ENCODE measurements at regions not wholly inside any gene's neighbourhood (a gene's known extent, or its start where the extent isn't known, plus 50 kb on each side); places are given as distances from the start of the nearest gene placed in this dataset.
"Not testable (repeated sequence)": the region's sequence is repeated elsewhere in the genome, so short reads cannot be mapped to it uniquely, and the experiment has no call there.

DNA sequence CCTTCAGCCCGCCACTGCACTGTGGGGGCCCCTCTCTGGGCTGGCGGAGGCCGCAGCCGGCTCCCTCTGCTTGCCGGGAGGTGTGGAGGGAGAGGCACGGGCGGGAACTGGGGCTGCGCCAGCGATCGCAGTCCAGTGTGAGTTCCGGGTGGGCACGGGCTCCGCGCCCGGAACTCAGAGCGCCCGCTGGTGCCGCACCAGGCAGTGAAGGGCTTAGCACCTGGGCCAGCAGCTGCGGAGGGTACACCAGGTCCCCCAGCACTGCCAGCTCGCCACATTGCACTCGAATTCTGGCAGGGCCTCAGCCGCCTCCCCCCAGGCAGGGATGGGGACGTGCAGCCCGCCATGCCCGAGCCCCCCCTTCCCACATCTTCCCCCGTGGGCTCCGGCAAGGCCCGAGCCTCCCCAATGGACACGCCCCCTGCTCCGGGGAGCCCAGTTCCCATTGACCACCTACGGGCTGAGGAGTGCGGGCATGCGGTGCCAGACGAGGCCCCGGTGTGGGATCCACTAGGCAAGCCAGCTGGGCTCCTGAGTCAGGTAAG, 135.9 kb upstream of the RFC3 start:
- peaks cover 7% of the 10 kb centered on the region; the same call in 1 of the 2 replicates for H3K4me1 ChIP-seq (ENCODE audit: low read length)
- no peaks in the 10 kb centered on the region for H3K27me3 ChIP-seq (replicated peaks; ENCODE audit: insufficient read depth, low read length)
- no peak overlapping the region for H3K4me2 ChIP-seq (ENCODE audit: low read depth, low read length)
- H3K4me3 ChIP-seq (ENCODE audit: low read length), result no peak overlapping the region
- TF ChIP-seq EZH2 (optimal IDR thresholded peaks at IDR 0.05; ENCODE audit: low read depth, low read length), result no peak
- TF ChIP-seq, protein P1, sequence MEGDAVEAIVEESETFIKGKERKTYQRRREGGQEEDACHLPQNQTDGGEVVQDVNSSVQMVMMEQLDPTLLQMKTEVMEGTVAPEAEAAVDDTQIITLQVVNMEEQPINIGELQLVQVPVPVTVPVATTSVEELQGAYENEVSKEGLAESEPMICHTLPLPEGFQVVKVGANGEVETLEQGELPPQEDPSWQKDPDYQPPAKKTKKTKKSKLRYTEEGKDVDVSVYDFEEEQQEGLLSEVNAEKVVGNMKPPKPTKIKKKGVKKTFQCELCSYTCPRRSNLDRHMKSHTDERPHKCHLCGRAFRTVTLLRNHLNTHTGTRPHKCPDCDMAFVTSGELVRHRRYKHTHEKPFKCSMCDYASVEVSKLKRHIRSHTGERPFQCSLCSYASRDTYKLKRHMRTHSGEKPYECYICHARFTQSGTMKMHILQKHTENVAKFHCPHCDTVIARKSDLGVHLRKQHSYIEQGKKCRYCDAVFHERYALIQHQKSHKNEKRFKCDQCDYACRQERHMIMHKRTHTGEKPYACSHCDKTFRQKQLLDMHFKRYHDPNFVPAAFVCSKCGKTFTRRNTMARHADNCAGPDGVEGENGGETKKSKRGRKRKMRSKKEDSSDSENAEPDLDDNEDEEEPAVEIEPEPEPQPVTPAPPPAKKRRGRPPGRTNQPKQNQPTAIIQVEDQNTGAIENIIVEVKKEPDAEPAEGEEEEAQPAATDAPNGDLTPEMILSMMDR (IDR thresholded peaks at IDR 0.05; ENCODE audit: low read length), result no peak
- TF ChIP-seq EZH2phosphoT487 (IDR thresholded peaks at IDR 0.05; ENCODE audit: low read length), result no peak
- peaks cover 4% of the 10 kb centered on the region; the same call in 1 of the 2 replicates for H3F3A ChIP-seq (ENCODE audit: insufficient read depth, low read length)
- DNase-seq, result no peak
- H3K9me2 ChIP-seq (replicated peaks; ENCODE audit: insufficient read depth, low read length), result no peaks in the 10 kb centered on the region
- H3K36me3 ChIP-seq (replicated peaks; ENCODE audit: insufficient read depth, low read length), result no peaks in the 10 kb centered on the region
- H3K9me3 ChIP-seq (replicated peaks; ENCODE audit: insufficient read depth, low read length), result no peaks in the 10 kb centered on the region
- no peak overlapping the region for H3K27ac ChIP-seq (ENCODE audit: low read length)
- H3K9ac ChIP-seq (ENCODE audit: low read length), result no peak overlapping the region
- no peaks in the 10 kb centered on the region for H4K20me1 ChIP-seq (ENCODE audit: insufficient read depth, low read length)
- H2AFZ ChIP-seq (ENCODE audit: low read length), result no peak overlapping the region
- no peaks in the 10 kb centered on the region for H3K79me2 ChIP-seq (ENCODE audit: low read length)

DNA sequence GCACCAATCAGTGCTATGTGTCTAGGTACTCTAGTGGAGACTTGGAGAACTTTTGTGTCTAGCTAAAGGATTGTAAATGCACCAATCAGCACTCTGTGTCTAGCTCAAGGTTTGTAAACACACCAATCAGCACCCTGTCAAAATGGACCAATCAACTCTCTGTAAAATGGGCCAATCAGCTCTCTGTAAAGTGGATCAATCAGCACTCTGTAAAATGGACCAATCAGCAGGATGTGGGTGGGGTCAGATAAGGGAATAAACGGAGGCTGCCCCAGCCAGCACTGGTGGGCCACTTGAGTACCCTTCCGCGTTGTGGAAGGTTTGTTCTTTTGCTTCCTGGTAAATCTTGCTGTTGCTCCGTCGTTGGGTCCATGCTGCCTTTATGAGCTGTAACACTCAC, 135.3 kb upstream of the RFC3 start:
- H2AFZ ChIP-seq (ENCODE audit: low read length); H3K79me2 ChIP-seq (ENCODE audit: low read length); H3K27ac ChIP-seq (ENCODE audit: low read length); H3K27me3 ChIP-seq (replicated peaks; ENCODE audit: insufficient read depth, low read length); H3K4me1 ChIP-seq (ENCODE audit: low read length); H3K4me2 ChIP-seq (ENCODE audit: low read depth, low read length); H3K36me3 ChIP-seq (replicated peaks; ENCODE audit: insufficient read depth, low read length); H3K9ac ChIP-seq (ENCODE audit: low read length); H3K4me3 ChIP-seq (ENCODE audit: low read length); DNase-seq; H4K20me1 ChIP-seq (ENCODE audit: insufficient read depth, low read length); H3K9me3 ChIP-seq (replicated peaks; ENCODE audit: insufficient read depth, low read length); H3K9me2 ChIP-seq (replicated peaks; ENCODE audit: insufficient read depth, low read length); H3F3A ChIP-seq (ENCODE audit: insufficient read depth, low read length): not testable (repeated sequence)

DNA sequence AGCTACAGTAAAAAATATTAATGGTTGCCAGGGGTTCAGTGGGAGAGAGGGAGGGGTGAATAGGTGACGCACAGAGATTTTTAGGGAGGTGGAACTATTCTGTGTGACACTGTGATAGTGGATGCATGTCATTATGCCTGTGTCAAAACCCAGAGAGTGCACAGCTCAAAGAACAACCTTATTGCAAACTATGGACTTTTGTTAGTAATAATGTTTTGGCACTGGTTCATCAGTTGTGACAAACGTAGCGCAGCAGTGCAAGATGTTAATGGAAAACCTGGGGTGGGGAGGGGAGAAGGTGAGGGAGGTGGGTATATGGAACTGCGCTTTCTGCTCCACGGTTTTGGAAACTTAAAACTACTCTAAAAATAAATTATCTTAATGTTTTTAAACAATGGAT, 134.6 kb upstream of the RFC3 start:
- no peak overlapping the region for H3K27ac ChIP-seq (ENCODE audit: low read length)
- no peak overlapping the region for H3K4me2 ChIP-seq (ENCODE audit: low read depth, low read length)
- no peaks in the 10 kb centered on the region for H4K20me1 ChIP-seq (ENCODE audit: insufficient read depth, low read length)
- peaks cover 7% of the 10 kb centered on the region; the same call in 1 of the 2 replicates for H3K4me1 ChIP-seq (ENCODE audit: low read length)
- H3K36me3 ChIP-seq (replicated peaks; ENCODE audit: insufficient read depth, low read length), result no peaks in the 10 kb centered on the region
- H3K4me3 ChIP-seq (ENCODE audit: low read length), result no peak overlapping the region
- no peaks in the 10 kb centered on the region for H3K9me3 ChIP-seq (replicated peaks; ENCODE audit: insufficient read depth, low read length)
- H2AFZ ChIP-seq (ENCODE audit: low read length), result no peak overlapping the region
- H3K27me3 ChIP-seq (replicated peaks; ENCODE audit: insufficient read depth, low read length), result no peaks in the 10 kb centered on the region
- H3F3A ChIP-seq (ENCODE audit: insufficient read depth, low read length), result peaks cover 4% of the 10 kb centered on the region; the same call in 1 of the 2 replicates
- H3K9me2 ChIP-seq (replicated peaks; ENCODE audit: insufficient read depth, low read length), result no peaks in the 10 kb centered on the region
- H3K9ac ChIP-seq (ENCODE audit: low read length), result no peak overlapping the region
- DNase-seq, result no peak
- TF ChIP-seq, protein P1 (IDR thresholded peaks at IDR 0.05; ENCODE audit: low read length), result no peak
- TF ChIP-seq EZH2 (optimal IDR thresholded peaks at IDR 0.05; ENCODE audit: low read depth, low read length) (no peak), EZH2phosphoT487 (IDR thresholded peaks at IDR 0.05; ENCODE audit: low read length) (no peak)
- no peaks in the 10 kb centered on the region for H3K79me2 ChIP-seq (ENCODE audit: low read length)

DNA sequence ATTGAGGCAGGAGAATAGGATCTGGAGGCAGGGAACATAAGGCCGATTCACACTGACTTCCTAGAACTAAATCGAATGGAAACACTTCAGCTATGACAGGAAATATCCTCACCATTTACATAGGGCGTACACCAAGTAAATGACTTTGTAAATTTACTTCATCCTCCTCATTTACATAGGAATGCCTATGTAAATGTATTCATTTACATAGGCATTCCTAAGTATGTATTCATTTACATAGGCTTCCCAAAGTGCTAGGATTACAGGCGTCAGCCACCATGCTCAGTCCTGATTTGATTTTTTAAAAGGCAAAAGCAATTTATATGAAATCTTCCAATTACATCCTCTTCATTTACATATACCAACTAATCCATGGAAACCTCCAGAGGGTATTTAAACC, 133.1 kb upstream of the RFC3 start:
- Histone ChIP-seq H3K79me2 (ENCODE audit: low read length) (no peaks in the 10 kb centered on the region), H3K27me3 (replicated peaks; ENCODE audit: insufficient read depth, low read length) (no peaks in the 10 kb centered on the region), H3K9me3 (replicated peaks; ENCODE audit: insufficient read depth, low read length) (no peaks in the 10 kb centered on the region), H3K27ac (ENCODE audit: low read length) (no peak overlapping the region), H3K4me1 (ENCODE audit: low read length) (peaks cover 3% of the 10 kb centered on the region; the same call in 1 of the 2 replicates), H3K36me3 (replicated peaks; ENCODE audit: insufficient read depth, low read length) (no peaks in the 10 kb centered on the region), H3K9ac (ENCODE audit: low read length) (no peak overlapping the region), H4K20me1 (ENCODE audit: insufficient read depth, low read length) (no peaks in the 10 kb centered on the region), H3K9me2 (replicated peaks; ENCODE audit: insufficient read depth, low read length) (no peaks in the 10 kb centered on the region), H3K4me3 (ENCODE audit: low read length) (no peak overlapping the region), H2AFZ (ENCODE audit: low read length) (no peak overlapping the region), H3K4me2 (ENCODE audit: low read depth, low read length) (no peak overlapping the region), H3F3A (ENCODE audit: insufficient read depth, low read length) (no peaks in the 10 kb centered on the region)
- TF ChIP-seq EZH2phosphoT487 (IDR thresholded peaks at IDR 0.05; ENCODE audit: low read length) (no peak), EZH2 (optimal IDR thresholded peaks at IDR 0.05; ENCODE audit: low read depth, low read length) (no peak)
- TF ChIP-seq, protein P1 (IDR thresholded peaks at IDR 0.05; ENCODE audit: low read length), result no peak
- no peak for DNase-seq
